NCI-H2171 treated with DMSO at 0.1 percent for 48 hours (cell line): ENCODE measurements at regions not wholly inside any gene's neighbourhood (a gene's known extent, or its start where the extent isn't known, plus 50 kb on each side); places are given as distances from the start of the nearest gene placed in this dataset.
"Not testable (repeated sequence)": the region's sequence is repeated elsewhere in the genome, so short reads cannot be mapped to it uniquely, and the experiment has no call there.

Source experiments
- DNase-seq: peaks from one replicate; lab custom pipeline; 2025; lab: John Stamatoyannopoulos, UW

DNA sequence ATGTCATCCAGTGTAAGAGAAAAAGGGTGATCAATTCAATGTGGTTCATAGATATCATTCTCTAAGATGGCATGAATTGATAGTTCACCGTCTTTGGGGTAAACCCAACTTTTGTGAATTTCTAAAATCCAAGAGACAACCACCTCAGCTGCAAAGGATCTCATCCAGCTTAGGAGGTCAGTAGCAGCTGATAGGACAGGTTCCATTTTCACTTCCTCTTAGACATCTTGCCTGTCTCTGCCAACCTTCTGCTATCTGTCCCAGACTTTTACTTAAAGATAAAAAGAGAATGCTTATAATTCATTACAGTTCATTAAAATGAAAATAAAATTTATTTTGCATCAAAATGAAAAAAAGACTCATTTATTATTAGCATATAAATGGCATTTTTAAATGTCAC is 468.2 kb downstream of the XYLT1 start:
- DNase-seq: no peak

DNA sequence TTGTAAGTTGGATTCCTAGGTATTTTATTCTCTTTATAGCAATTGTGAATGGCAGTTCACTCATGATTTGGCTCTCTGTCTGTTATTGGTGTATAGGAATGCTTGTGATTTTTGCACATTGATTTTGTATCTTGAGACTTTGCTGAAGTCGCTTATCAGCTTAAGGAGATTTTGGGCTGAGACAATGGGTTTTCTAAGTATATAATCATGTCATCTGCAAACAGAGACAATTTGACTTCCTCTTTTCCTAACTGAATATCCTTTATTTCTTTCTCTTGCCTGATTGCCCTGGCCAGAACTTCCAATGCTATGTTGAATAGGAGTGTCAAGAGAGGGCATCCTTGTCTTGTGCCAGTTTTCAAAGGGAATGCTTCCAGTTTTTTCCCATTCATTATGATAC is 464.8 kb downstream of the XYLT1 start:
- DNase-seq: not testable (repeated sequence)

DNA sequence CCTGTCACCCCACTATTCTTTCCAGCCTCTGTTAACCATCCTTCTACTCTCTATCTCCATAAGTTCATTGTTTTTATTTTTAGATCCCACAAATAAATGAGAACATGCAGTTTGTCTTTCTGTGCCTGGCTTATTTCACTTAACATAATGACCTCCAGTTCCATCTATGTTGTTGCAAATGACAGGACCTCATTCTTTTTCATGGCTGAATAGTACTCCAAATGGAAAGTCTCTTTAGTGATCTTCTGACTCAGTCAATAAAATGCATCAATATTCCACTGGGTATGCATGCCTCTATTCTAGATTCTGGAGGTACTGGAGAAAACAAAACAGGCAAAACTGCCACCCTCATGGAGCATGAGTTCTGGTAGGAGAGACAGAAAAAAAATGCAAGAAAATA is 459.0 kb downstream of the XYLT1 start:
- DNase-seq: no peak

DNA sequence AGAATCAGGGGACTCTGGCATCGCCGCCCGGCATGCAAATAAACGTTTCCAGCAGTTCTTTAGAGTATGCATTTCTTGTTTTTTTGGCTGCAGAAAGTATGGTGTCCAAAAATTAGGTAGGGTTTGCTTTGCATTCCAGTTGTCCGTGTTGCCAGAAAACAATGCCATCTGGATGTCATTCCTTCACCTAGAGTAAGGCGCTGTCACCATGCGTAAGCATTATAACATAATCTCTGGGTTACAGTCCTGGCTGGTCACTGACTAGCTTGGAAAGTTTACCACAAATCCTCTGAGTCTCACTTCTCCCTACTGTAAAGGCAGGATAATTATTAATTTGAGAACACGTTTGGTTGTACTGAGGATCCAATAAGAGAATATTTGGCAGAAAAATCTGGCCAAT is 457.7 kb downstream of the XYLT1 start:
- no peak for DNase-seq

DNA sequence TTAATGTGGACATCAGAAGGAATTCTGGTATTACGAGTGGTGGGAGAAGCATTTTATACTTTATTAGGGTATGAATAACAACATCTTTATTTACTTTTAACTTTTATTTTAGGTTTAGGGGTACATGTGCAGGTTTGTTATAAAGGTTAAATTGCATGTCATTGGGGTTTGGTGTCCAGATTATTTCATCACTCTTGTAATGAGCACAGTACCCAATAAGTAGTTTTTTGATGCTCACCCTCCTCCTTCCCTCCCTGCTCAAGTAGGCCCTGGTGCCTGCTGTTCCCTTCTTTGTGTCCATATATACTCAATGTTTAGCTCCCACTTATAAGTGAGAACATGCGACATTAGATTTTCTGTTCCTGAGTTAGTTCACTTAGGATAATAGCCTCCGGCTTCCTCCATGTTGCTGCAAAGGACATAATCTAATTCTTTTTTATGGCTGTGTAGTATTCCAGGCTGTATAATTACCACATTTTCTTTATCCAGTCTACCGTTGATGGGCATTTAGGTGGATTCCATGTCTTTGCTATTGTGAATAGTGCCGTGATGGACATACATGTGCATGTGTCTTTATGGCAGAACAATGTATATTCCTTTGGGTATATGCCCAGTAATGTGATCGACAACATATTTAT is 456.2 kb downstream of the XYLT1 start:
- DNase-seq: no peak

DNA sequence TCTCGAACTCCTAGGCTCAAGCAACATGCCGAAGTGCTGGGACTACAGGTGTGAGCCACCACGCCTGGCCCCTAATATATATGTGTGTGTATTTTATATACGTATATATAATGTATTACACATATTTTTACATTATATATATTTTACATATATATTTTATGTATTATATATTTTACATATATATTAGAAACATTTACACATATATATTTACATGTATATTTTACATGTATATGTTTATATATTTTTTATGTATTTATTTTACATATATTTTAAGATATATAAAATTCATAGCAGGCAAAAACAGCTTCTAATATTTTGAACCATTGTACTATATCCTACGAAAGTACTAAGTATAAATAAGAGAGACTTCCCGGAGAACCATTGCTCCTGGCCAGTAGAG is 455.1 kb downstream of the XYLT1 start:
- DNase-seq: no peak

DNA sequence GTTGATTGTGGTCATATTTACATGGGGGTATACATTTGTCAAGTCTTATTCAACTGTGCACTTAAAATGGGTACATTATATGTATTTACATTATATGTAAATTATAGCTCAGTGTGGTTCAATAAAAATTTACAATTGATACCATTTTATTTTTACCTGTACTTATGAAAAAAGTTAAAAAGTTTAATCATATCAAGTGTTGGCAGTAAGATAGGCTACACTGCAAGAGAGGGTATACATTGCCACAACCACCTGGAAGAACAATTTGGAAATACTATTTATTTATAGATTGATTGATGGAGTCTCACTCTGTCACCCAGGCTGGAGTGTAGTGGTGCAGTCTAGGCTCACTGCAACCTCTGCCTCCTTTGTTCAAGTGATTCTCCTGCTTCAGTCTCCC is 453.3 kb downstream of the XYLT1 start:
- no peak for DNase-seq

DNA sequence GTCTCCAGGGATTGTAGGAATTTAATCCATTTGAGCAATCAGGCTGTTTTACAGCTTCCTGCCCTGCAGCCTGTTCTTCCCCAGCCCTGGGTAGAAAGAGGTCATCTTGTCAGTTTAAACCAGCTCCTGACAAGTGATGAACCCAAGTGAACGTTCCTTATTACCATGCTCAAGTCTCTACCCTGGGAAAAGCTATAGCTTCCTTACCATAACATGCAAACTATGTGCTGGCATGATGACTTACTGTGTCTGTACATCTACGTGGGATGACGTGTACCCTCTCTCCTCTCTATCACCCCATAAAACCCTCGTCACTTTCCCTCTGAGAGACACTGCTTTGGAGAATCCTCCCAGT is 452.2 kb downstream of the XYLT1 start:
- DNase-seq: no peak

DNA sequence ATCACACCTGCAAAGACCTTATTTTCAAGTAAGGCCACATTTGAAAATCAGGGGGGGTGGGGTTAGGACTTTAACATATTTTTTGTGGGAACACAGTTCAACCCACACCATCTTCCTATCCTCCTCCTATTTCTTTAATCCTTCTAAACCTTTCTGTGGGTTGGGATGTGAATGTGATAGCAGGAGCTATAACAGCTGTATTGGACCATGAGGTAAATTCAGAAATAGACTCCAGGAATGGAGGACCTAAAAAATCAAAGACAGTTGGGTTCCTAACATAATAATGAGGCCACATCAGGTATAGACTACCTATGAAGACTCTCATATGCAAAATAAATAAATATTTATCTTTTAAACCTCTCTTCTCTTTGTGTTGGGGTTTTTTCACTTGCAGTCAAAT is 451.4 kb downstream of the XYLT1 start:
- DNase-seq: no peak

DNA sequence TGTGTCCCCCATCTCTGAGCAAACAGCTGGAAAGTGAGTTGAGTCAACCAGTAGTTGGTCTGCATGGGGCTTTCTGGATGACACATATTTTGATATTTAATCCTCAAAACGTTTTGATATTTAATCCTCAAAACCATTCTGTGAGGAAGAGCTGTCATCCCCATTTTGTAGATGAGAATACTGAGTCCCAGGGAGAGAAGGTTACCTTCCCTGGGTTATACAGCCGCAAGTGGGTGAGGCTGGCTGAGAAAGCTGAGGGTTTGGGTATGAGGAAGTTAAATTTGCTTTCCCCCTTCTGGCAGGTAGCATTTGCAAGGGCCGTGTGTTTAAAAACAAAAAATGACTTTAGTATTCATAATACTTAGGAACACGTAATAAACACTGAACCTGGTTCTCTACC is 447.2 kb downstream of the XYLT1 start:
- no peak for DNase-seq

DNA sequence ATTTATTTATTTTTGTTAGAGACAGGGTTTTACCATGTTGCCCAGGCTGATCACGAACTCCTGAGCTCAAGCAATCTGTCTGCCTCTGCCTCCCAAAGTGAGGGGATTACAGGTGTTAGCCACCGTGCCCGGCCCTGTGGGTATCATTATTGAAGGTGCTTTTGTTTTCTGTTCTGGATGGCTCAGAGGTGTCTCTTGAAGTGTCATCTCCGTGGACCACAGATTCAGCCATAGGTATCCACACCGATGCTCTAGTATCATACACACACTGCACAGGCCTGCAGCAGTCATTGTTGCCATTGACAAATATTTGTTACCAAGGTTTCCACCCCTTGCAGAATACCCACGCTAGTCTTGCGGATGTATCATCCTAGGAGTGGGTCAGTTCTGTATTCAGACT is 446.2 kb downstream of the XYLT1 start:
- no peak for DNase-seq

DNA sequence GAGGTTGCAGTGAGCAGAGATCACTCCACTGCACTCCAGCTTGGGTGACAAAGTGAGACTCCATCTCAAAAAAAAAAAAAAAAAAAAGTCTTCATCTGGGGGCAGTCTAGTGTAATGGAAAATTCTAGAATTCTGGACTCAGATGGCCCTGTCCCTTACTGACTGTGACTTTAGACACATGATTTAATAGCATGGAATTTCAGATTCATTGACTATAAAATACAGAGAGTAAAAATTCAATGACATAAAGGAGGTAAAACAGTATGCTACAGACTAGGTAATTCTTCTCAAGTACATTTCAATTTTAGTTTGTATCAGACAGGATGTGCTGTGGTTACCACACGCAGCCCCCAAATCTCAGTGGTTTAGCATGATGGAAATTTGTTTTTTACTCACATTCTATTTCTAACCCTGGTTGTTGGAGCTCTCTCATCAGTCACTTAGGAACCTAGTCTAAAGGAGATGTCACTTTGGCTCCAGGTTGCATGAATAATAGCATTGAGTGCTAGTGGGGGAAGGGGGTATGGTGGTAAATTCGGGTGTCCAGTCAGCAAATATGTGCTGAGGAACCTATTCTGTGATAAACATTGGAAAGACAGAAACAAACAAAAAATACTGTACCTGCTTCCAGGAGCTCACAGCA is 444.0 kb downstream of the XYLT1 start:
- DNase-seq: no peak

DNA sequence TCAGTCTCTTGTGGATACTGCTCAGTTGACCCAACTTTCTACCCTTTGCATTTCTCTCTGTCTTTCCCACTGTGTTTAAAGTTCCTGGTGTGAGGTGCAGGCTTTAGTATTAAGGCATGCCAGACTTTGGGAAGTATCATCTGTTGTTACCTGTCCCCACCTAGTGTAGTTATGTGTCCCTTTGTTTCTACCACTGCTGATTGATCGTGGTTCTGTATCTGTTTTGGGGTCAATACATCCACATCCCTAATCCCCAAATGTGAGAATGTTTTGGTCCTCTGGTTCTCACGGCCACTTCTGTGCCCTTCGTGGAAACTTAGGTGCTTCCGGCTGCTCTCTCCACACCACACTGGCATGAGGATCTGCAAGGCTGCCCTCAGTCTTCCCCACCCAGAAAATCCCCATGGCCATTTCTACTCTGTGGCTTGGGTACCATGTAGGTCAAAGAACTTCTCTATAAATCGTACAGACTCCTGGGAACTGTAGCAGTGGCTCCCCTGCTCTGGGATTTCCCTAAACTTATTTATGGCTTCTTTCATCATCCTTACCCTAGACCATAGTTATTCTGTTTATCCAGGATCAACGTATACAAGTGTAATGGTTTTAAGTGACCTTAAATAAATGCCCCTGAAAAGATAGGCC is 443.2 kb downstream of the XYLT1 start:
- no peak for DNase-seq

DNA sequence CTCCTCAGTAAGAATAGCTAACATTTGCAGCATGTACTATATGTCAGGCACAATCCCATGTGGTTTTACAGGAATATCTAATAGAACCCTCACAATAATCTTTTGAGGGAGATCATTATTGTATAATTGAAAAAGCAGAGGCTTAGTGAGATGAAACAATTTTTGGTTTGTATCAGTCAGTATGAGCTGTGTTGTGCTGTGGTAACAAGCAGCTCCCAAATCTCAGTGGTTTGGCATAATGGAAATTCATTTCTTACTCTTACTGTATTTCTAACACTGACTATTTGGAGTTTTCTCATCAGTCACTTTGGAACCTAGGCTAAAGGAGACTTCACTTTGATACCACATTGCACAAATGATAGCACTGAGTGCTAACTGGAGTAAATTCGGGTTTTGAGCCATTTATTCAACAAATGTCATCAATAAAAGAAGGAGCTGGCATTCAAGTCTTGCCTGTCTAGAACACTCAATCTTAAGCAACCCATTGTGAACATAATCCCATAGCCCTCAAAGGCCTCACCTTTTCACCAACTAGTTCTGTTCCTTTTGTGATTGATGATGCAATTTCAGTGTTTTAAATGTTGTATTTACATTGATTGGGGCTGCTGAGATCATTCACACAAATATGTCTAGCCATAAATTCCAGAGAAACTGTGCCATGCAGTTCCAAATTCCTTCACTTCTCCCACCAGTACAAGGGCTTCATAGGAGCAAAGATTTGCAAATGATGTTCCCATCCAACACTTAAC is 441.0 kb downstream of the XYLT1 start:
- DNase-seq: no peak

DNA sequence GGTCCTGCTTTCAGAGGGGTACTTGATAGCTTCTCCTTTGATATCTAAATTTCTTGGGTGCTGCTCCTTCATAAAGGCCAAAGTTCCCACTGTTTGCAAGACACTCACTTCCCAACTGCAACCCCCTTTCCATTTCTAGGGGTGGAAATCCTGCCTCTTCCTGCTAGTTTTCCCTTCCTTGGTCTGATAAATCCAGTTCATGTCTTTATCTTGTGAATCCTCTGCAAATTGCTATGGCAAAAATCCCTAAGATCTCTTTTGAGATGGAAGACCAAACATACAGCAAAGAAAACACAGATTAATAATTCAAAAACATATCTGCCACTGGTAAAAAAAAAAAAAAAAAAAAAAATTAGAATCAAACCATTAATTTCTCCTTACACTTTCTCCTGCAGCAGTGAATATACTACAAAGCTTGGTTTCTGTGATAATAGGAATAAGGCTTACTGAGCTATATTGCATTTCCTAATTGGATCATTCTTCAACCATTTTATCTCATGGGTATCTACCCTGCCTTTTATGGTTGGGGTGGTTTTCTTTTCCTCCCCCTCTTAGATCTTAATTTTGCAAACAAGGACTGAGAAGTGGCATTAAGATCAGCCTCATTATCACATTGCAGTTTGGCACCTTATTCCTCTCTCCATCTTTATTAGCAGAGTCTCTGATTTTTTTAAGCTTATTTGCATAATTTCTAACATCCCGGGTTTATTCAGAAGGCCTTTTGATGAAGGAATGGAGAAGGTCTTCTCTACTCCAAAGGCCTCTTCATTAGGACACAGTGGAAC is 439.1 kb downstream of the XYLT1 start:
- DNase-seq: no peak

DNA sequence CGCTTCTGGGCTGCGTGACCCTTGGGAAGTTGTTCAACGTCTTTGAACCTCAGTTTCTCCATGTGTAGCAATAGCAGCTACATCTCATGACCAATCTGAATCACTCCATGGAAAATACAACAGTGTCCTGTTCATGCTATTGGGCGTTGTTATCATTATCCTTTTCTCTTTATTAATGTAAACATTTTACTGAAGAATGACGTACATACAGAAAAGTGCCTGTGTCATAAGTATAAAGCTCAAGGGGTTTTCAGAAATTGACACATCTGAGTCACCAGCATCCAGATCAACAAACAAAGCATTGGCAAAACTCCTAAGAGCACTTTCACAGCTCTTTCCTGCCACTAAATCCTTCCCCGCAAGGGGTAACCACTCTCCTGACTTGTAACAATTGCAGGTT is 438.4 kb downstream of the XYLT1 start:
- DNase-seq: no peak

DNA sequence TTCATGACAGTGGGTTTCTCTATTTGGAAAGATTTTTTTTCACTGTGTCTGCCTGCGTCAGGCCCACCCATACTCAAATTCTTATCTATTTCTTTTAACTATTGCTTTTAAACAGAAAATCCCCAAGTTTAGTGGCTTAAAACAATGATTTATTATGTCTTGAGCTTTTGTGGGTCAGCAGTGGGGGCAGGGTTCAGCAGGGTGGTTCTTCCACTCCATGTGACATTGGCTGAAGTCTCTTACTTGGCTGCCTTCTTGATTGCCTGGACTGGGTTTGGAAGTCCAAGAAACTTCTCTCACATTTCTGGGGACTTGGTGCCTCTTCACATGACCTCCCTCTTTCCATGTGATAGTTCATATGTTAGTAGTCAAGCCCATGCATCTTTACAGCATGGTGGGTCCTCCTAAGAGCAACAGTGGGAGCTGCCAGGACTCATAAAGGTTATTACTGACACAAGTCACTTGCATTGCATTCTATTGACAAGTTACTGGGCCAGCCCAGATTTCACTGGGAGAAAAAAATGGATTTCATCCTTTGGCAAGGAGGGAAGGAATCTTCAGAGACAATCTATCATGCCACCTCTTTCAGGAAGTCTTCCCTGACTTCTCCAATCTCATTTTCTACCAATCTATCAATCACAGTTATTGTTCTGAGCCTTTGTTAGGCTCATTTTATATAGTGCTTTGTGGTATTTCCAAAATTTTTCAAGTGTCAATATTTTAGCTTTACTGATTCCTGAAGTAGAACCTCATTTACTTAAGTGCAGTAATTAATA is 436.1 kb downstream of the XYLT1 start:
- DNase-seq: no peak

DNA sequence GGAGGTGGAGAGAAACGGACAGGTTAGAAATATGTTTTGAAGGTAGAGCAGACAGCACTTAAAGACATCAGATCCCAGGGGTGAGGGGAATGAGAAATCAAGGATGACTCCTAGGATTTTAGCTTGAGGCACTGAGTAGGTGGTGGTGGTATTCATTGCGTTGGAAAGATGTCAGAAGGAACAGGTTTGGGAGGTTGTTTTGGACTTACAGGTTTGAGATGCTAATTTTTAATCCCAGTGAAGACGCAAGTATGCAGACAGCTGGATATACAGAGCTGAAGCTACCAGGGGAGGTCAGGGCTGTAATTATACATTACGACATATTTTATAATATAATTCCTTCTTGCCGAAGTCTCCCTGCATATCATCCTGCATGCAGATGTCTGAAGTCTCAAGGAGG is 433.3 kb downstream of the XYLT1 start:
- no peak for DNase-seq

DNA sequence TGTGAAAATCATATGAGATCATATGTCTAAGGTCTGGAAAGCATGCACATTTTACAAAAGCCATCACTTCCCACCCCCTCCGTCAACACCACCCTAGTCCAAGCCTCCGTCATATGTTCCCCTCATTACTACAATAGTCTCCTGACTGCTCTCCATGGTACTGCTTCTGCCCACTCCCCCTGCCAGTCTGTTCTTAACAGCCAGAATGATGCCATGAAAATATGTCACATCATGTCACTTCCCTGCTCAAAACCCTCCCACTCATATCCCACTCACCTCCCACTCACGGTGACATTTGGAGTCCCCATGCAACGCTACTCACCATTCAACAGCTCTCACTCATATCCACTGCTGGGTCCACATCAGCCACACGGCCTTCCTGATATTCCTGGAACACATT is 432.3 kb downstream of the XYLT1 start:
- no peak for DNase-seq

DNA sequence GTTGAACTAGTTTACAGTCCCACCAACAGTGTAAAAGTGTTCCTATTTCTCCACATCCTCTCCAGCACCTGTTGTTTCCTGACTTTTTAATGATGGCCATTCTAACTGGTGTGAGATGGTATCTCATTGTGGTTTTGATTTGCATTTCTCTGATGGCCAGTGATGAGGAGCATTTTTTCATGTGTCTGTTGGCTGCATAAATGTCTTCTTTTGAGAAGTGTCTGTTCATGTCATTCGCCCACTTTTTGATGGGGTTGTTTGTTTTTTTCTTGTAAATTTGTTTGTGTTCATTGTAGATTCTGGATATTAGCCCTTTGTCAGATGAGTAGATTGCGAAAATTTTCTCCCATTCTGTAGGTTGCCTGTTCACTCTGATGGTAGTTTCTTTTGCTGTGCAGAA is 421.7 kb downstream of the XYLT1 start:
- not testable (repeated sequence) for DNase-seq

DNA sequence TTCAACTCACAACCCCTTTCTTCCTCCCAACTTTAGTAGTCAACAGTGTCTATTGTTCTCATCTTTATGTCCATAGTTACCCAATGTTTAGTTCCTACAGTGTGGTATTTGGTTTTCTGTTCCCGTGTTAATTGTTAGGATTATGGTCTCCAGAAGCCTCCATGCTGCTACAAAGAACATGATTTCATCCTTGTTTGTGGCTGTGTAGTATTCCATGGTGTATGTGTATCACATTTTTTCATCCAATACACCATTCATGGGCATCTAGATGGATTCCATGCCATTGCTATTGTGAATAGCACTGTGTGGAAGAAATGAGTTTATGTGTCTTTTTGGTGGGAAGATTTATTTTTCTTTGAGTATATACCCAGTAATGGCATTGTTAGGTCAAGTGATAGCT is 420.3 kb downstream of the XYLT1 start:
- DNase-seq: no peak
